Right atrium auricular region (tissue), 2 donors: ENCODE measurements at regions not wholly inside any gene's neighbourhood (a gene's known extent, or its start where the extent isn't known, plus 50 kb on each side); places are given as distances from the start of the nearest gene placed in this dataset.

ENCODE experiments used
- DNase-seq: peaks from one replicate; pipeline ENCODE4 v3.0.0-alpha.2; 2019; ENCODE audit warnings: low spot score
- H3K27ac ChIP-seq, 2 donors: fragments of 200-600 bp; sonication (generic); 1 replicate in 1 of 2; 2 replicates in 1 of 2; pipeline ENCODE4 v1.5.1; 2016 to 2019
- H3K27me3 ChIP-seq, 2 donors: fragments of 200-600 bp; sonication (generic); one replicate each; pipeline versions ENCODE4 v1.5.1 to v1.6.0; 2017 to 2019
- H3K36me3 ChIP-seq: fragments of 200-600 bp; sonication (generic); one replicate; pipeline ENCODE4 v1.5.1; 2016
- H3K4me1 ChIP-seq, 2 donors: fragments of 200-600 bp; sonication (generic); one replicate each; pipeline versions ENCODE4 v1.5.1 to v1.6.0; 2017 to 2019
- H3K4me3 ChIP-seq, 2 donors: fragments of 200-600 bp; sonication (generic); 1 replicate in 1 of 2; 2 replicates in 1 of 2; pipeline ENCODE4 v1.5.1; 2017 to 2019; ENCODE audit warnings: mild to moderate bottlenecking in 1 of 2, moderate library complexity in 1 of 2
- H3K9me3 ChIP-seq, 2 donors: fragments of 200-600 bp; sonication (generic); one replicate each; pipeline ENCODE4 v1.5.1; 2019
- TF ChIP-seq, protein P1 (sequence below), 2 donors: fragments of 200-600 bp; sonication (generic); IDR thresholded peaks; one replicate each; pipeline ENCODE4 v1.5.1; 2019; ENCODE audit warnings: antibody characterized with exemption in 2 of 2

DNA sequence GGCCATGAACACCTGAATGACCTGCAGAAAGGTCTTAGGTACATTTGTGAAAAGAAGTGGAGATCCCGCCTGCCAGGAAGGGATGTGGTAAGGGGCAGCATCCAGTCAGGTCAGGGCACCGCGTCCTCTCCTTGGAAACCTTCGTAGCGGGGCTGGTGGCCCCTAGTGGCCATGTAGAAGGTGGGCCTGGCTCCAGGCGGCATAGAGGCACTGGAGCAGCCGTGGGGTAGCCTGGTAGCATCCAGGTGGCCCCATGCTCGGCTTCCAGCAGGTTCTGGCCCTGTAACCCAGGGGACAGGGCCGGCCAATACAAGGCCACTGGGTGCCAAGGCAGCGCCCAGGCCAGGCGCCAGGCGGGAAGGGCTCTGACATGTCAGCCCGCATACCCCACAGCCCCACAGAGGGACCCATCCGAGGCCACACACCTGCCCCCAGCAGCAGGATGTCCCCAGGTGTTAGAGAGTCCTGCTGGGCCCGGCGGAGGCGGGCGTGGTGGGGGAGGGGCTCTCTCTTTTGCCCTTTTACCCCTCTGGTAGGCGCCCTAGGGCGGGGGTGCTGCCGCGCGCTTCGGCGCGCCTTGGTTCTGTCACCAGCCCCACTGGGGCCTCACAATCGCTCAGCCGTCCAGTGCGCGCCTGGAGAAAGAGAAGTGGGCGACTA lies 58.3 kb upstream of the SPATA31E1 start:
- Histone ChIP-seq H3K36me3 (no peaks in the 10 kb centered on the region), H3K27ac (no peak overlapping the region), H3K9me3 (no peaks in the 10 kb centered on the region), H3K27me3 (no peaks in the 10 kb centered on the region), H3K4me1 (no peaks in the 10 kb centered on the region), H3K4me3 (no peak overlapping the region)
- no peak for DNase-seq
- TF ChIP-seq, protein P1, sequence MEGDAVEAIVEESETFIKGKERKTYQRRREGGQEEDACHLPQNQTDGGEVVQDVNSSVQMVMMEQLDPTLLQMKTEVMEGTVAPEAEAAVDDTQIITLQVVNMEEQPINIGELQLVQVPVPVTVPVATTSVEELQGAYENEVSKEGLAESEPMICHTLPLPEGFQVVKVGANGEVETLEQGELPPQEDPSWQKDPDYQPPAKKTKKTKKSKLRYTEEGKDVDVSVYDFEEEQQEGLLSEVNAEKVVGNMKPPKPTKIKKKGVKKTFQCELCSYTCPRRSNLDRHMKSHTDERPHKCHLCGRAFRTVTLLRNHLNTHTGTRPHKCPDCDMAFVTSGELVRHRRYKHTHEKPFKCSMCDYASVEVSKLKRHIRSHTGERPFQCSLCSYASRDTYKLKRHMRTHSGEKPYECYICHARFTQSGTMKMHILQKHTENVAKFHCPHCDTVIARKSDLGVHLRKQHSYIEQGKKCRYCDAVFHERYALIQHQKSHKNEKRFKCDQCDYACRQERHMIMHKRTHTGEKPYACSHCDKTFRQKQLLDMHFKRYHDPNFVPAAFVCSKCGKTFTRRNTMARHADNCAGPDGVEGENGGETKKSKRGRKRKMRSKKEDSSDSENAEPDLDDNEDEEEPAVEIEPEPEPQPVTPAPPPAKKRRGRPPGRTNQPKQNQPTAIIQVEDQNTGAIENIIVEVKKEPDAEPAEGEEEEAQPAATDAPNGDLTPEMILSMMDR (IDR thresholded peaks at IDR 0.05), result no peak

DNA sequence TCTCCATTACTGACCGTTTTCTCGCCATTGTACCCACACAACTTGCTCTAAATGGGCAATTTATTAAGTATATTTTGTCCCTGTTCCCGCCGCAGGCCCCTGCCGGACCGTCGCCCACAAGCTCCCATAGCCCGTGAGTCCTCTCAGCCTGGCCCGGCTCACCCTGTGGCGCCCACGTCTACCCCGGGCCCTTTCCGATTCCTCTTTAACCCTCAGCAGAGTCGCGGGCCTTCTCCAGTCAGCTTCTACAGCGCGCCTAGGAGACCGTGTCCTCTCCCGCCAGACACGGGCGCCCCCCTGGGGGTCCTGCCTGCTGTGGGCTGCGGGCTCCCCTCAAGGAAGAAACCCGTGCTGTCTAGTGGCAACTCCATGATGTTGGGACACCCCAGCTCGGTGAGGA lies 57.8 kb upstream of the SPATA31E1 start:
- no peak for DNase-seq
- no peak overlapping the region for H3K27ac ChIP-seq
- TF ChIP-seq, protein P1 (IDR thresholded peaks at IDR 0.05), result no peak
- H3K36me3 ChIP-seq, result no peaks in the 10 kb centered on the region
- no peak overlapping the region for H3K4me3 ChIP-seq
- no peaks in the 10 kb centered on the region for H3K9me3 ChIP-seq
- no peaks in the 10 kb centered on the region for H3K27me3 ChIP-seq
- no peaks in the 10 kb centered on the region for H3K4me1 ChIP-seq

DNA sequence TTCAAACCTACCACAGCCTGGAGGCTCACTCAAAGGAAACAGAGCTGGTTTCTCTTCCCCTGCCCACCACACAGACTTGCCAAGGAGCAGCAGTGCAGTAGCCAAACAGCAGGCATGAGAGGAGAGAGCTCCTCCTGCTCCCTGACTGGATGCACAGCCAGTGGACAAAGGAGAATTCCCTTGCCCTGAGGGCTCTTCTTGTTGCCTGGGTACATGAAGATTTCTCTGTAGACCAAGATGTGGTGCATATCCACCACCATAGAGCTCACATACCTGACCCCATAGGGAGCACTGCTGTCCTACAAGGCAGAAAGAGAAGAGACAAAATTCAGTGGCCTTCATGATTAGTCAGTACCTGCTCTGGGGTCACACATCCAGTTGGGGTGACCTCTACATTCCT lies 56.3 kb upstream of the SPATA31E1 start:
- no peaks in the 10 kb centered on the region for H3K4me1 ChIP-seq
- no peaks in the 10 kb centered on the region for H3K36me3 ChIP-seq
- no peaks in the 10 kb centered on the region for H3K9me3 ChIP-seq
- no peak for DNase-seq
- no peak overlapping the region for H3K27ac ChIP-seq
- TF ChIP-seq, protein P1 (IDR thresholded peaks at IDR 0.05), result no peak
- H3K27me3 ChIP-seq, result no peaks in the 10 kb centered on the region
- no peak overlapping the region for H3K4me3 ChIP-seq

DNA sequence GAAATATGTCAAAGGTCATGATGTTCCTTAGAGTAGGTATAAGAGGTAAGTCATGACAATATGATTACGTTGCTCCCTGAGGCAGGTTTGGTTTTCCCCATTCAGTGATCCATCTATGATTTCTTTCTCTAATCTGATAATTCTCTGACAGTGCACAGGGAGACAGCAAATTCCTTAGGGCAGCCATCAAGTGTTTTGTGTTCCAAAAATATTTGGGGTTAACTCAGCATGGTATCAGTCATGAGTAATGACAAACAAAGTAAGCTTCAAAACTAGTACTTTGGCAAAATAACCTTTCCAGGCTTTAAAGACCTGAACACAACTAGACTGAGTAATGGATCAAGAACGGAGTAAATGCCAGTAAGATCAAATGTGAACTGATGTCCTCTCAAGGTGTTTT lies 55.3 kb upstream of the SPATA31E1 start:
- H3K9me3 ChIP-seq, result no peaks in the 10 kb centered on the region
- H3K4me1 ChIP-seq, result no peaks in the 10 kb centered on the region
- H3K27me3 ChIP-seq, result no peaks in the 10 kb centered on the region
- H3K4me3 ChIP-seq, result no peak overlapping the region
- no peaks in the 10 kb centered on the region for H3K36me3 ChIP-seq
- no peak overlapping the region for H3K27ac ChIP-seq
- TF ChIP-seq, protein P1 (IDR thresholded peaks at IDR 0.05), result no peak
- no peak for DNase-seq

DNA sequence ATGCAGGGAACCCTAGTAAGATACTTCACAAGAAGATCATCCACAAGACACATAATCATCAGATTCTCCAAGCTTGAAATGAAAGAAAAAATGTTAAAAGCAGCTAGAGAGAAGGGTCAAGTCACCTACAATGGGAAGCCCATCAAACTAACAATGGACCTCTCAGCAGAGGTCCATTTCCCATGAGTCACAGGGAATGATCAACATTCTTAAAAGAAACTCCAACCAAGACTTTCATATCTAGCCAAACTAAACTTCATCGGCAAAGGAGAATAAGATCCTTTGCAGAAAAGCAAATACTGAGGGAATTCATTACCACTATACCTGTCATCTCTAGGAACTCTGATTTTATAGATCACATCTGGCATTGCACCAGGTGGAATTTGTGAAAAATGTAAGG lies 52.9 kb upstream of the SPATA31E1 start:
- Histone ChIP-seq H3K4me1 (no peaks in the 10 kb centered on the region), H3K4me3 (no peak overlapping the region), H3K9me3 (no peaks in the 10 kb centered on the region), H3K36me3 (no peaks in the 10 kb centered on the region), H3K27me3 (no peaks in the 10 kb centered on the region), H3K27ac (no peak overlapping the region)
- no peak for DNase-seq
- TF ChIP-seq, protein P1 (IDR thresholded peaks at IDR 0.05), result no peak

DNA sequence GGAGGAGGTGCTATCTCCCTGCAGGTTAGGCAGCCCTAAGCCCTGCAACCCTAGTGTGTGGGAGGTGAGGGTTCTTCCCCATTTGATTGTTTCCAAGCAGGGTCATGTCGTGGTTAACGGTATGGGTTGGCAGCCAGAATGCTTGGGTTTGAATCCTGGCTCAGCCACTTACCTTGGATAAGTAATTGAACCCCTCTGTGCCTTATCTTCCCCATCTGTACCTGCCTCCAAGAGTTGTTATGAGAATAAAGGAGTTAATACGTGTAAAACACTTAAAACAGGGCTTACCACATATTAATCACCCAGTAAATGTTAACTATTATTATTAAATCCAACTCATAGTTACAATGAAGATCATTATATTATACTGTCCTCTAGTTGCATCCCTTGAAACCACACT lies 52.2 kb upstream of the SPATA31E1 start:
- no peak overlapping the region for H3K4me3 ChIP-seq
- TF ChIP-seq, protein P1 (IDR thresholded peaks at IDR 0.05), result no peak
- no peak overlapping the region for H3K27ac ChIP-seq
- no peaks in the 10 kb centered on the region for H3K9me3 ChIP-seq
- no peaks in the 10 kb centered on the region for H3K4me1 ChIP-seq
- no peaks in the 10 kb centered on the region for H3K36me3 ChIP-seq
- no peaks in the 10 kb centered on the region for H3K27me3 ChIP-seq
- DNase-seq, result no peak
